Transverse colon (tissue), 4 donors: ENCODE measurements at regions not wholly inside any gene's neighbourhood (a gene's known extent, or its start where the extent isn't known, plus 50 kb on each side); places are given as distances from the start of the nearest gene placed in this dataset.

ENCODE experiments used
- DNase-seq: peaks from one replicate; pipeline ENCODE4 v3.0.0-alpha.2; 2019
- H3K27ac ChIP-seq, 4 donors: fragments of 200-600 bp; sonication (generic); 2 replicates each; pipeline ENCODE4 v1.5.1; 2016 to 2018; ENCODE audit warnings: inconsistent platforms in 4 of 4
- H3K27me3 ChIP-seq: fragments of 200-600 bp; sonication (generic); 2 replicates; pipeline ENCODE4 v1.5.1; 2017; ENCODE audit warnings: inconsistent platforms
- H3K36me3 ChIP-seq, 4 donors: fragments of 200-600 bp; sonication (generic); 2 replicates each; pipeline ENCODE4 v1.5.1; 2017 to 2019; ENCODE audit warnings: inconsistent platforms in 4 of 4
- H3K4me1 ChIP-seq, 4 donors: fragments of 200-600 bp; sonication (generic); 2 replicates each; pipeline ENCODE4 v1.5.1; 2017 to 2020; ENCODE audit warnings: inconsistent platforms in 4 of 4
- H3K4me3 ChIP-seq, 4 donors: fragments of 200-600 bp; sonication (generic); 1 replicate in 1 of 4; 2 replicates in 3 of 4; pipeline versions ENCODE4 v1.5.1 to v1.6.1; 2017 to 2019; ENCODE audit warnings: inconsistent platforms in 4 of 4
- H3K9me3 ChIP-seq, 2 donors: fragments of 200-600 bp; sonication (generic); 2 replicates each; pipeline ENCODE4 v1.5.1; 2017 to 2019; ENCODE audit warnings: inconsistent platforms in 2 of 2
- CTCF ChIP-seq, 5 experiments: fragments of 200-600 bp in 3 of 5; fragments of 450-650 bp in 2 of 5; sonication (generic) in 3 of 5; IDR thresholded peaks; 1 replicate in 2 of 5; 2 replicates in 3 of 5; pipeline ENCODE4 v1.5.1; 2016 to 2017; ENCODE audit warnings: antibody characterized with exemption in 5 of 5, inconsistent platforms in 3 of 5, mild to moderate bottlenecking in 2 of 5, moderate library complexity in 1 of 5
- EP300 ChIP-seq: sonication (generic); formaldehyde crosslinking; IDR thresholded peaks from one replicate; pipeline ENCODE4 v1.6.1; 2017; ENCODE audit warnings: antibody characterized with exemption, low read depth
- POLR2A ChIP-seq: fragments of 450-650 bp; IDR thresholded peaks from one replicate; pipeline ENCODE4 v1.6.1; 2016; ENCODE audit warnings: antibody characterized with exemption, mild to moderate bottlenecking, moderate library complexity
- POLR2AphosphoS5 ChIP-seq, 3 donors: sonication (generic); formaldehyde crosslinking; IDR thresholded peaks; one replicate each; pipeline ENCODE4 v1.6.1; 2016; ENCODE audit warnings: antibody characterized with exemption in 3 of 3
- WGBS, 2 donors: methylation state at CpG; one replicate each; pipeline ENCODE4 v1.1.5; 2018; ENCODE audit warnings: low coverage in 1 of 2; 5-methylcytosine and 5-hydroxymethylcytosine counted together
- in situ Hi-C, 4 donors: fragments of 200-750 bp; cut with MboI; loops; one replicate each; pipeline versions ENCODE4 v1.15.0 to v1.15.1; 2017; ENCODE audit warnings: low sequenced_read_pairs in 3 of 4, low pct_ligation_motif_present in 1 of 4, low pct_unique_long_range_greater_than_20kb in 1 of 4
- intact Hi-C: fragments of 100-400 bp; cut with DNase I; formaldehyde crosslinking; loops from one replicate; pipeline ENCODE4 v1.15.1; 2023; ENCODE audit warnings: low total_unique reads
- small RNA-seq, 4 donors: library from RNA; depleted of rRNA; stranded (forward); fragments of <200 nt; gene quantifications; one replicate each; pipeline ENCODE3, GENCODE V24; 2016

- in situ Hi-C loops: no loop called here
- TF ChIP-seq POLR2AphosphoS5 (IDR thresholded peaks at IDR 0.05): no peak
- TF ChIP-seq EP300: no peak
- no peak for TF ChIP-seq CTCF (IDR thresholded peaks at IDR 0.05)
- TF ChIP-seq POLR2A: no peak
- Histone ChIP-seq H3K27ac (no peak overlapping the region), H3K4me3 (no peak overlapping the region), H3K27me3 (no peaks in the 10 kb centered on the region), H3K4me1 (no peaks in the 10 kb centered on the region), H3K36me3 (no peaks in the 10 kb centered on the region), H3K9me3 (no peaks in the 10 kb centered on the region)
- WGBS, 2 donors: 59% methylated on average over 1 of the region's 1 CpG; no CpG with 5 or more reads in 1 of the 2 donors
- no peak for DNase-seq
- intact Hi-C loops: no loop called here
Measured at GRCh38 chr10:52855546-52856325, 83.2 kb upstream of the MBL2 start.

DNA sequence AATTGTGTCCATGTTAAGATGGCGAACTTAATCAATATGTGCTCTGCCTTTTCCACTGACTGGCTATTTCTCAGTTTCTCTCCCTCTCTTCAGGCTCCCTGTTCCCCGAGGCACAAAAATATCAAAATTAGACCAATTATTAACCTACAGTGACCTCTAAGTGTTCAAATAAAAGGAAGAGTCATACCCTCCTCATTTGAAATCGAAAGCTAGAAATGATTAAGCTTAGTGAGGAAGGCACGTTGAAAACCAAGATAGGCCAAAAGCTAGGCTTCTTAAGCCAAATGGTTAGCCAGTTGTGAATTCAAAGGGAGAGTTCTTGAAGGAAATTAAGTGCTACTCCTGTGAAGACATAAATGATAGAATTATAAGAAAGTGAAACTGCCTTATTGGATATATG is 81.1 kb upstream of the MBL2 start:
- in situ Hi-C loops: no loop called here
- TF ChIP-seq EP300 (no peak), POLR2AphosphoS5 (IDR thresholded peaks at IDR 0.05) (no peak), POLR2A (no peak), CTCF (IDR thresholded peaks at IDR 0.05) (no peak)
- Histone ChIP-seq H3K9me3 (no peaks in the 10 kb centered on the region), H3K36me3 (no peaks in the 10 kb centered on the region), H3K27ac (no peak overlapping the region), H3K4me1 (no peaks in the 10 kb centered on the region), H3K4me3 (no peak overlapping the region), H3K27me3 (no peaks in the 10 kb centered on the region)
- 80 to 83% methylated on average over 4 of the region's 4 CpGs for WGBS, 2 donors
- DNase-seq: no peak
- intact Hi-C loops: no loop called here

DNA sequence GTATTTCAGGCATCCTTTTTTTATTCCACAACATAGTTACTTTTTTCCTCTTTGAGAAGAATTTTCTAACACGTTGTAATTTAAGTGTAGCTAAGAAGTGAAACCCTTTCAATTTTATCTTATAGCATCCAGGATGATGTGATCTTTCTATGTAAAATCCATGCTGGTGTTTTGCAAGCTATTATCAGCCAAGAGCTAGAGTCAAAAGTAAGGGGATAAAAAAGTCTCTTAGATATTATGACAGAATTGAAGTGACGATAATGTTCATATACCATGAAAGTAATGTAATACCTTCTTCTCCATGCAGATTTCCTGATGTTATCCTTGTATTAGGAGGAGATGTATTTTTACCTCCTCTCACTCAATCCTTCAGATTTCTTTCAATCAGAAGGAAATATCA is 64.2 kb upstream of the MBL2 start:
- whole genome bisulfite sequencing, 2 donors: 80 to 87% methylated on average over 2 of the region's 2 CpGs
- H3K4me3 ChIP-seq: no peak overlapping the region
- DNase-seq: no peak
- H3K27me3 ChIP-seq: no peaks in the 10 kb centered on the region
- in situ Hi-C loops: no loop called here
- H3K9me3 ChIP-seq: peaks cover 0 to 6% of the 10 kb centered on the region in 2 donors
- intact Hi-C loops: no loop called here
- H3K36me3 ChIP-seq: no peaks in the 10 kb centered on the region
- no peak overlapping the region for H3K27ac ChIP-seq
- no peak for TF ChIP-seq CTCF (IDR thresholded peaks at IDR 0.05)
- TF ChIP-seq POLR2A: no peak
- TF ChIP-seq POLR2AphosphoS5 (IDR thresholded peaks at IDR 0.05): no peak
- no peak for TF ChIP-seq EP300
- H3K4me1 ChIP-seq: no peaks in the 10 kb centered on the region

Small RNA genes lying in the stretch of these regions (small RNA-seq; reads per million reads assigned to genes)
- gene RF00019: 0 reads per million in 4 donors
- gene RNA5SP318: 0 reads per million in 4 donors
- 0 reads per million in 4 donors for gene SNRPEP8
